SK-N-DZ (cell line): ENCODE measurements at regions not wholly inside any gene's neighbourhood (a gene's known extent, or its start where the extent isn't known, plus 50 kb on each side); places are given as distances from the start of the nearest gene placed in this dataset.

Experiments
- DNase-seq: peaks from one replicate; pipeline ENCODE4 v3.0.0-alpha.2; 2015; ENCODE audit warnings: low spot score

DNA sequence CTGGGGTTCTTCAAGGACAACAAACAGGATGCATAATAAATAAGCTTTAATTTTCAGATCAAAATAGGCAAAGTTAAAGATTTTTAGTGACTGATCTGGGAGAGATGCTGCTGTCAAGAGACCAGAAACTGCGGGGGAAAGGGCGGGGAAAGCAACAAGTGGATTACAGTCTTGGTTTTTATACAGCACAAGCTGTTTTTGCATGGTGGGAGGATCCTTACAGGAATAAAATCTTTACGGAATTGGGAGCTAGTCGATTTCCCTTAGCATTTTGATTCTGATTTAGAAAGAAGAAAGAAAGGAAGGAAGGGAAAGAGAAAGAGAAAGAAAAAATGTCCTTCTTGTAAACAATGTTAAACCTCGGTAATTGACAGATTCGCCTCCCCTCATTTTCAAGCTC is 242.3 kb upstream of the SP8 start:
- DNase-seq = no peak

DNA sequence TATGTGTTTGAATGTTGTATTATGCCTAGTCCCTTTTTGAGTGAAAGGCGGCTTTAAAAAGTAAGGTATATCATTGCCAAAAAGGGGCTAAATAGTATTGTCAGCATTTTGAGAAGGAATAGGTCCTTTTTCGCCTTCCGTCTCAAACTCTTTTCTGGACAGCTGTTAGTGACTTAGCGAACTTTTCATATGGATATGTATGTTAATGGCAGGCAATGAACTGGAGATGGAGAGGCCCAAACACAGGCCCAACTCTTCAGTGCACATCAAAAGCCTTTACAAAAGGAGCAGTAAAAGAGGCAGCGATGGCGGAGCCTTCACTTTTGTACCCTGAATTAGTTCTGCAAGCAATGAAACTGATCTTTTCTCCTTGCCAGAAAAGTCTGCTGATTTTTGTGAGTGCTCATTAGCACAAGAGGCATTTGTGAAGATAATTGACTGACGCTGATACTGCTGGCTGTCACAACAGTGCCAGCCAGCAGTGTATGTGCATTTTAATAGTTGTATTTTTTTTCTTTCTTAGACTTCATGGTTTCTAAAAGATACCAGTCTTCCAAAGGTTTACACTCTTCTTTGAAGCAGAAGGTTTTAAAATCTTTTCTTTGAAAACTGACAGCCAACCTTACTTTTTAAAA is 243.7 kb upstream of the SP8 start:
- DNase-seq = no peak

DNA sequence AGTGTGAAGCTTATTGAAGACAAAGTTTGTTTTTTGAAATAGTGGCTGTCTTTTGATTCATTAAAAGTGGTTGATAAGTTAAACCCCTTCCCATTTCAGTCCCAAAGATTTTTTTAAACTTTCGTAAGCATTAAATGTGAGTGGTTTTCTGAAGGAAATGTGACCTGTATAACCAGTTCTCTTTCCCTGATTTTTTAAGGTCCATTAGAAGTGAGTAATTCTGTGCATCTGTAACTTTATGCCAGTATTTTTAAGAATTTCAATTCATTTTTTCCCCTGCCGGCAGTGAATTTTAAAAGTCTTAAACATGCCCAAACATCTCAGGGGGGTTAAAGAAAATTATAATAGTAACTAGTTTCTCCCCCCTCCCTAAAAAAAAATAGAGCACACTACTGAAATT is 254.6 kb upstream of the SP8 start:
- no peak for DNase-seq

DNA sequence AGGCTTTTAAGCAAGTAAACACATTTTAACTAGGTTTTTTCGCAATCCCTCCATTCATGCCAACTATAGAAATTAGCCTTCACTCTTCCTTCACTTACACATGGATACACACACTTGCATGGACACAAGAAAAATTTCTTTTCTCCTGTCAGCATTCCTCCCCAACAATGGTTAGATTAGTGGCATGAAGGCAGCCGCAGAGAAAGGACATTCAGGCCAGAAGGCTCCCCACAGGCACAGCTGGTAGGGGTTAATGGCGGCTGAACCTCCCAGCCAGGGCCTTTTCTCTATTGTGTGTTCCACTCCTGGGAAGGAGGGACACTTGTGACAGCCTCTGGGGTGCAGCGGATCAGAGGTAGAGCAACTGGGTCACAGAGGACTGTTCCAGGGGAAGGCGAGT is 255.0 kb upstream of the SP8 start:
- no peak for DNase-seq

DNA sequence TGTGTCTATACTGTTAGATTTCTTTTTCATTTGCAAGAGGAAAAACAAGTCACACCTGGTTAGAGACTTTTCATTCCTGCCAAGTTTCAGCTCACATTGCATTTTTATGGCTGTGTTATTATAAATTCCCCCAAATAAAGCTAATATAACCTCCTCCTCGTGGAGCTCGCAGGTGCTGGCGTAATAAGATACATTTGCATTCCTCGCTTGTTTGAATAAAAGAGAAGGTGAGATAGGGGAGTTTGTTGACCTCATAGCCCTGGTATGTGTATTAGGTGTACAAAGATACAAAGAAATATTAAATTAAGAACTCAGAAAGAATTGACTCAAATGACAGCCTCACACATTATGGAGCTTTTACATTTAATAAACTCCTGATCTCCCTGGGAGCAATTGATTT is 257.7 kb upstream of the SP8 start:
- no peak for DNase-seq

DNA sequence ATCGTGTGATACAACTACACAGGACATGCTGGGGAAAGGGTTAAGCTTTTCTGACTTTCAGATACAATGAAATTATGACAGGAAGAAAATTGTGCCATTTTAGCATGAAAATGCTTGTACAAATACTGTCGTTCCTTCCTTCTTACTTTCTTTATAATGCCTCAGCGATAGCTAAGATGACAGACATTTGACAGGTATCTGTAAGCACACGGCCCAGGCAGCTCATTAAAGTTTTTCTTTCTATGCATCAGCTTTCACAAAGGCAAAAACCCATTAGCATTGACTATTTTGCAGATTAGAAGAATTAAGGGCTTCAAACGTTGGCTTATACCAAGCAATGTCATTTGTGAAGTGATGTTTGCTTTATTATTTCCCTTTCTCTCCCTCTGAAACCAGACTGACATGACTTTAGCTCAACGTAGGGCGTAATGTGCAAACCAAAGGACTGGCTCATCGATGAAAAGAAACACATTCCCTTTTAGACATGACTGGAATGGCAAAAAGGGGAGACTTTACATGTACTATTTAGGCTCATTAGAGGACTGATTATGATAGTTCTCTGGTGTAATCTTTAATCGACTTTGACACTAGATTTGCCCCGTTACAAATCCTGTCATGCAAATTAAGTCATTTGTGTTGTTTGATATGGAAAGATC is 258.4 kb upstream of the SP8 start:
- no peak for DNase-seq

DNA sequence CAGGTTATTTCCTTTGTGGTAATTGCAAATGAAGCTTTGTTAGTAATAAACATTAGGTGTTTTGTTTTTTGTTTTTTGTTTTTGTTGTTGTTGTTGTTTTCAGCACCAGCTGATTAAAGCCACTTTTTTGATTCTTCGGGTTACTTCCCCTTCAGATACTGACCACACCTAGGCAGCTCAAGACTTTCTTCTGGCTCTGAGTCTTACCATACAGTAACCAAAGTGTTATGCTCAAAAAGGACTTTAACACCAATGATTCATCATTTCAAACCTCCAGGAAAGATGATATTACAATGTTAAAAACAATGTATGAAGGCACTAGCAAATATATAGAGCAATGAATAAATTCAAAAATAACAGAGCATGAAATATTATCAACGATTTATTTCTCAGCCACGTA is 265.2 kb upstream of the SP8 start:
- no peak for DNase-seq

DNA sequence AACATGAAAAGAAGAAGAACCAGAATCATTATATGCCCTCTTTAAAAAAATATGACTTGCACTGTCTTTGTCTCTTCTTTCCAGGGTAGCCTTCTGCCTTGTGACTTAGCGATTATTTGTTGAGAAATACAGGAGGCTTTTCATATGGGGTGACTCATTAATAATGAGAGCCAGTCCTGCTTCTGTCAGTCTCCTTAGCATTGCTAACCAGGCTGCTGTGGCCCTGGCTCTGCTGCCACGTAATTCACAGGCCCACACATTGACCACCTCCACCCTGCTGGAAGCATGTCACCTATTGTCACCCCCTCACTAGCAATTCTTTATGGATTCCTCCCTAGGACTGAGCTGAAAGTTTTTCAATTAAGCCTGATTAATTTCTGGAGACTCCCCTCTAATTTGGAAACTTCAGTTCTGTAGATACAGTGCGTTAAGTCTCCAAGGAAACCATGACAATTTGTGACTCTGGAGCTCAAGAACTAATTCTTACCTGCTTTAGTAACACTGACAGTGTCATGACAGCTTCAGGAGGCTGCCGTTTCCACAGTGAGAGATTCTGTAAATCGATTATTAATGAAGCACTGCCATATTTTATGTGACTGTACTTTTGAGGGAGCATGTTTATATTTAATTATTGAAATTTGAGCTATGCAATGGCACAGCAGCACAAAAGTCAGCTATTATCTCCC is 267.9 kb upstream of the SP8 start:
- no peak for DNase-seq

DNA sequence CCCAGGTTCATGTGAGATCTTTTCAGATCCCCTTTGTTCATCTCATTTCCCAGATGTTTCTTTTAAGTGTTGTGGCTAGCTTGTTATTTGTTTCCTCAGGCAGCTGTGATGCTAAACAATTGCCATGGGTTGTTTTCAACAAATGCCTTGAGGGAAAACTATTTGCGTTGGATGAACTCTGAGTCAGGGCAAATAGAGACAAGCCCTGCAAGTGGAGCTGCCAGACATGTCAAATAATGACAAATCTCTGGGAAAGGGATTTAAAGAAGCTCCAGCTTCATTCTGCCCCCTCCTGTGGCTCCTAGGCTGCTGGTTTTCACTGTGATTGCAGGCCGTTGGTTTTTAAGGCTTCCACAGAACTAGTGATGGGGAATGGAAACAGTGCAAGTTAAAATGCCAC is 272.4 kb upstream of the SP8 start:
- DNase-seq = no peak

DNA sequence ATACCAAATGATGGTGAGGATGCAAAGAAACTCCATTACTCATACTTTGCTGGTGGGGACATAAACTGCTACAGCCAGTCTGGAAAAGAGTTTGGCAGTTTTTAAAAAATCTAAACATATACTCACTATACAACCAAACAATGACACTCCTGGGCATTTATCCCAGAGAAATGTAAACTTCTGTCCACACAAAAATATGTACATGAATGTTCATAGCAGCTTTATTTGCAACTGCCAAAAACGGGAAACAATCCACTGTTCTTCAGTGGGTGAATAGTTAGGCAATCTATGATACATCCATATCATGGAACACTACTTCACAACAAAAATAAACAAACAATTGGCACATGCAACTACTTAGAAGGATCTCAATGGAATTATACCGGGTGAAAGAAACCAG is 276.4 kb upstream of the SP8 start:
- DNase-seq = no peak

DNA sequence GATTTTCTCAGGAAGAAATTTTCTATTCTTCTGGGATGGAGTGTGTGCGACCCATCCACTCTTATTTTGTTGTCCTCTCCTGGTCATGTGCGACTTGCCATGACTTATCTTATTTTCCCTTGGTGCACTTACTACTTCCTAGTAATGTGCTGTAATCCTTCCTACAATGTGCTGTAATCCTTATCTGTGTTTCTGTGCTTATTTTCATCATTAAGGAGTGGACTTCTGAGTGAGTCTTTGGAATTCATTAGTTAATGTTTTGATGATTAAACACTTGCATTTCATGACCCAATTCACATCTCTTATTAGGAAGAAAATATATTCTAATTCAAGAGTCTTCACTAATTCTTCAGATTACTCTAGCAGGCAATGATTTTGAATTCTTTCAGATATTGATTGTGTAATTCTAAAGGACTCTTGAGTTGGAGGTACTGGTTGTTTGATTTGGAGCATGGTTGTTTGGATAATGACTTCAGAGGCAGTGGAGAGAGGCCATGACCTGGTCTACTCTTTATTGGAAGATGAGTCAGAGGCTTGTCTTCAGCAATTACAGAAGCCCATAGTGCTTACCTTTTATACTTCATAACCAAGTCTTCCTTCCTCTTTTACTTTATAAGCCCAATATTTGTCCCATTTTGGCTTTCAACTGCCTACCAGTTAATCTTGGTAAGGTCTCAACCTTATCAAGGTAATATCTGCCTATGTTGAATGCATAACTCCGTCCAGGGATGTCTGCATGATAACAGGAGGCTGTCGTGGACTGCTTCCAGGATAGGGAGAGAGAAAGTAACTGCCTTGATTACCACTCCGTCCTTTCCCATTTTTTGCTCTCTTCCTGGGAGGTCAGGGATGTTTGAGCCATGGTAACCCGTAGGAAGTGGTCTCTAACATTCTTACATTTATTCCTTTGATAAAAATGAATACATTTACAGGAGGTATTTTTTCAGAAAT is 278.3 kb upstream of the SP8 start:
- DNase-seq = no peak

DNA sequence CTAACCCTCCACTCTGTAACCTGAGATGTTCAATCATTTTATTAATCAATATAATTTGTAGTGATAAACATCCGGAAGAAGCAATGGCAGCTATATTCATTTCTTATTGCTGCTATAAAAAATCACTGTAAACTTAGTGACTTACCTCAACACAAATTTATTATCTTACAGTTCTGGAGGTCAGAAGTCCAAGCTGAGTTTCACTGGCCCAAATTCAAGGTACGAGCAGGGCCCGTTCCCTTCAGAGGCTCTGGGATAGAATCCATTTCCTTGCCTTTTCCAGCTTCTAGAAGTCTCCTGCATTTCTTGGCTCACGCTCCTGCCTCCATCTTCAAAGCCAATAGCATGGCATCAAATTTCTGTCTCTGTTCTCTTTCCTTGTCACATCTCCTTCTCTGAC is 279.5 kb upstream of the SP8 start:
- no peak for DNase-seq

DNA sequence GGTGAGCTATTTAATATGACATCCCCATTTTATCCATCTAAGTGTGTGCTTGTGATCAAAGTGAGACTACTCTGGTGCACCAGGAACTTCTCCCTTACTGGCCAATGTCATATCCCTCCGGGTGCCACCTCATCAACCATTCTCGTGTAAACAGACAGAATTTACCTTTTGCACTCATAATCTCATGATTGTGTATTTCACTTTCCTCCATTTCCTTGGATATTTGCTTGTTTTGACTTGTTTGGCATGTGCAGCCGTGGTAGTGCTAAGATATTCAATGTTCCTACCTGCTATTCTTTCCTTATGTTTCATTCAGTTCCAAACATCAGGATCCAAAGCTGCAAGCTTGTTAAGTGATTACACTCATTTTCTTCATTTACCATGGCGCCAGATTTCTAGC is 280.5 kb upstream of the SP8 start:
- no peak for DNase-seq

DNA sequence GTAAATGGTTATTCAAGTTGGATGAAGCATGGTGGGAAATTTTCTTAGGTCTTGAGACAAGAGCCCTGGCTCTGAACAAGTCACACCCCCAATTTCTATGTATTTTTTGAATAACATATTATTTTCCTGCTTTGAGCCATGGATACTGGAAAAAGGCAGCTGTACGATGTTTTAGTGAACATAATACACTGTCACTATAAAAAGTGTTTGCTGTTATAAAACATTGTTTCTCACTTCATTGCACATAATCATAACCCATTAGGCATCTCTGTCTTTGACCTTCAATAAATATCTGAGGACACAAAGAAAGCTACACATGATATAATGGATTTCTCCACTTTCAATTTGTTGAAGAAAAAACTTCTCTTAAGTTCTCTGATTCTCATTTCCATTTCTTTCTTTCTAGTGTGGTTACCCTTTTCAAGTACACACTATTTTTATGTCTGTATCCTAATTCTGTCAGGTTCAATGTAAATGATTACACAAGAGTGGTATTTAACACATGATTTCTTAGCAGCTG is 283.9 kb upstream of the SP8 start:
- DNase-seq = no peak

DNA sequence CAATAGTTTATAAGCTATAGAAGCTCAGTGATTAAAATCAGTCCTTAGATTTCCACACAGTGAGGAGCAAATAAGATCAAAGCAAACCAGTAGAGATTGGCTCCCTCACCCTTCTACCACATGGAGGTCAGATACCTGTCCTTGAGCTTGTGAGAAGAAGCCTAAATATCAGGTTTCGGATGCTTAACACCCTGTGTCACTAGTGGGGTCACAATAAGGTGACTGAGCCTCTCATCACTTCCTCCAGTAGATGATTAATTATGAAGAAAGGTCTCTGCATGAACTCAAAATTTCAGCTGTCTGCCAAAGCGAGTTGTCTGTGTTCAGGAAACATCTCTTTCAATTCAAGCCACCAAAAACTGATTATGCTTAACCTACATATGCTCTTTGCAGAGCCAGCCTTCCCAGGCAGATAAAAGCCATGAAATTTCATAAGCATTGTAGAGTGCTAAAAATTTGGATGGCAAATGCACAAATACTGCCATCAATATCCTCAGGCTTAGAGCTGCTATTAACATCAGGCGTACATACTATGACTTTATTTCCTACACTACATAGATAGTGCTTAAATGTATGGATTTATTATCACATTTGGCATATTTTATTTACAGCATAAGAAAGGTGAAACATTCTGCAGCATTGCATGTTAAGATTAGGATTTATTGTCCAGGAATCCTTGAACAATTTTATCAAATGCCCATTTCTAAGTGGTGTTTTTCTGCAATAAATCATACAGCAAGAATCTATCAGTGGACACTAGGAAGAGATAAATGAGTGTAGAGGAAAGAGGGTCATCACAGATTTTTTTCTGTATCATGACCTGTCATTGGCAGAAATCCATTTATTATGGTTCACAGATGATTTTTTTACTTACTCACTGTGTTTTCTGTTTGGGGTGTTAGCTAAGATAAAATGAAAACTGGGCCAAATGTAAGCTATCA is 285.1 kb upstream of the SP8 start:
- no peak for DNase-seq

DNA sequence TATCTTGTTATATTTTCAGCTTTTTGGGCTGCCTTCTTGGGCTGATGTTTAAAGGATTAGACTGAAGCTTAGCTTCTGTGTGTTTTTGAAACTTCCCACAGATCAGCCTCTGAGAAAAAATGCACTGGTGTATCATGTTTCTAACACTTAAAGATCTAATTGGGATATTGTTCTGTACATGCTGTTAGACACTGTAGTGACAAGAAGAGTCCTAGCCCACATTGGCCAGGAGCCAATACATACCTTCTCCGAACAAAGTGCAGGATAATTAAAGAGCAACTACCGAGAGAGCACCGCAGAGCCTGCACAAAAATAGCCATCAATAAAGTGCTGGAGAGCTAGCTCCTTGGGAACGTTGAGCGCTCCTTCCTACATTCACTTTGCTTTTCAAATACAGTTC is 289.4 kb upstream of the SP8 start:
- no peak for DNase-seq

DNA sequence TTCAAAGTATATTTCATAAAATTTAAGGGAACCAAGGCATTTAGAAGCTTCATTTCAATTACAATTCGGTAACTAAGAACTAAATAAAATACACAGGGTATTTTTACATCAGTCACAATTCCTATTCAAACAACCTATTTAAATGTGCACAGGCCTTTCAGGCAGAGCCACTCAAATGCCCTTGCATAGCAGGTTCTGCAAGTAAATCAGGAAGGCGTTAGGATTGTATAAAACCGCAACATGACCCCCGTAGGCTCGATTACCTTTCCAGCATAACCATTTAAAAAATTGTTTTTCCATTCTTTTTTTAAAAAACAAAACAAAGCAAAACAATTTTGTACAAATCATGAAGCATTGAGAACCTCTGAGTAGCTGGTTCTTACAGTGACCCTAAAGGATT is 289.9 kb upstream of the SP8 start:
- DNase-seq = no peak

DNA sequence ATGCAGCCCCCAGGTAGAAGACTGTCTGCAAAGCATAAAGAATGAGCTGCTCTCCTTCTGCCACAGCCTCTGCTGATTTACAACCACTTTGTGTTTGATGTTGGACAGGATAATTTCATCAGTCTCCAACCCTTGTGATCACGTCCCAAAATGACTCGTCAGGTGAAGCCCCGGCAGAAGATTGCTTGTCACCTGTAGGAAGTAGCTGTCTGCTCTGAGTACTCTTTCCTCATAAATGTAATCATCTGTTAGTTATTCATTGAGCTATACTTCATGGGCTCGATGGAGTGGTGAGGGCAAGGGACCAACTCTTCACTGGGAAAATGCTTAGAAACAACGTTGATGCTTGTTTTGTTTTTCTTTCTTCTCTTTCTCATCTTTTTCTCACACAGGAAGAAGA is 290.9 kb upstream of the SP8 start:
- DNase-seq = no peak

DNA sequence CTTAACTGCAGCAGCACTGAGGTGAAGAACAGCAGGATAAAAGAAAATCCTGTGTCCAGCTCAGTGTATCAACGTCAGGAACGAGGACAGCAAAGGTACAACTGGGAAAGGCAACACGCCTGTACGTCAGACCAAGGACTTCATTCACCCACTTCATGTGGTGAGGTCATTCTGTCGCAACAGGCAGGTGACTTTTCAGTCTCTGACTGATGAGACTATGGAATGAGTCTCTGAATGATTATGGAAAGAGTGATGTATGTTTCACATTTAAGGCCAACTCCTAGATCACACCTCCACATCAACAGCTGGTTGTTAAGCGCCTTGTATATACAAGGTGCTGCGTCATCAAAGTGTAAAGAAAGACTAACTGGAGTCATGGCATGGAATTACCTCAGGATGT is 297.6 kb upstream of the SP8 start:
- no peak for DNase-seq

DNA sequence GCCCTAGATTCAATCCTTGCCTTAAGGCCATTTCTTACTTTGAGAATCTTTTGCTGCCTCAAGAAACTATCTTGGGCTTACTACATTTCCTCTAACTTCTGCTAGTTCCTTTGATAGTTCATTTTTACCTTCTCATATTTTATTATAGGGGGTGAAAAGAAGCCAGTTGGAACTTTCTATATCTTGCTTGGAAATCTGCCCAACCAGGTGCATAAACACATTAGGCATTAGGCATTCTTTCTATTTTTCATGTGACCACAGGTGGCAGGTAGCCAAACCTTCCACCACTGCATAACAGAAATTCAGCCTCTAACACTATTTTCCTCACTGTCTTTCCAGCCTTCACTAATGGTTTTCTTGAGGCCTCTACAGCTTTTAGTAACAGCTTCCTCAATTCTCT is 300.0 kb upstream of the SP8 start:
- DNase-seq = no peak

DNA sequence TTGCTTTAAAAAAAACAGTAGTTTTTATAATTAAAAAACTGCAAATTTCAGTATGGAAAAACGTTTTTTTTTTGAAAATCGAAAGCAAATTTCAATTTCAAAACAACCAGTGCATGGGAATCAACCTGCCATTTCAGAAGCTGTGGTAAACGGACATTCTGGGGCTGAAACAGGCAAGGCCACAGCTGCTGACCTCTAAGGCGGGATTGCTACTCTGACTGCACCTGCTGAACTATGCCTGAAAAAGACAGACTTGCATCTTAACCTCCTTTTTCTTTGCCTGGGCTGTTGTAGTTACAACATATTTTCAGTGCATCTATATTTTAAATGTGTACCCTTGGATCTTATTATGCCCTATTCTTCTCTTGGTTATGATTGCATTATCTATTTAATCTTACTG is 303.0 kb upstream of the SP8 start:
- no peak for DNase-seq
